Fibroblast of pulmonary artery (primary cell): ENCODE measurements at regions not wholly inside any gene's neighbourhood (a gene's known extent, or its start where the extent isn't known, plus 50 kb on each side); places are given as distances from the start of the nearest gene placed in this dataset.

Experiments
- DNase-seq: peaks from one replicate; pipeline ENCODE4 v3.0.0-alpha.2; 2010; ENCODE audit warnings: low read depth
- H3K4me3 ChIP-seq: replicated peaks from 2 replicates; pipeline ENCODE4 v1.5.1; 2011; ENCODE audit warnings: low read depth, mild to moderate bottlenecking, control low read depth, low read length, moderate library complexity
- TF ChIP-seq, protein P1 (sequence below): IDR thresholded peaks from 2 replicates; pipeline ENCODE4 v1.5.1; 2011; ENCODE audit warnings: mild to moderate bottlenecking, control low read depth, low read length, inconsistent platforms; ENCODE audit errors: missing control alignments

DNA sequence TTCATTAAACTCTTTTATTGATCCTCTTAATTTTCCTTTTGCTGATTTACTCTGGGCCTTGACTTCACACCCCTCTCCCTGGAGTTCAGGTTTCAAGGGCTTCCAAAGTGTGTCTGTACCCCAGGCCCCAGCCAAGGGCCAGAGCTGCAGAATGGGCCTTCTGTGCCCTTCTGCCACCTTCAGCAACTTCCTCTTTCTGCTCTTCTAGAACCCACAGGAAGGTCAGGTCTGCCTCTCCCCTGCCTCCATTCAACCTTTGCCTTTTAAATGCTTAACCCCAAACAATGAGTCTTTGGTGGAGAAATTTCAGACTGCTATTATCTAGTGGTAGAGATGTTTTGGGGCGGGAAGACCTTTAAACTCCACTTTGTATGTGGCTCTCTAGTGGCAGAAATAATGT is 63.1 kb downstream of the TSN start:
- DNase-seq, result no peak
- no peak overlapping the region for H3K4me3 ChIP-seq
- TF ChIP-seq, protein P1, sequence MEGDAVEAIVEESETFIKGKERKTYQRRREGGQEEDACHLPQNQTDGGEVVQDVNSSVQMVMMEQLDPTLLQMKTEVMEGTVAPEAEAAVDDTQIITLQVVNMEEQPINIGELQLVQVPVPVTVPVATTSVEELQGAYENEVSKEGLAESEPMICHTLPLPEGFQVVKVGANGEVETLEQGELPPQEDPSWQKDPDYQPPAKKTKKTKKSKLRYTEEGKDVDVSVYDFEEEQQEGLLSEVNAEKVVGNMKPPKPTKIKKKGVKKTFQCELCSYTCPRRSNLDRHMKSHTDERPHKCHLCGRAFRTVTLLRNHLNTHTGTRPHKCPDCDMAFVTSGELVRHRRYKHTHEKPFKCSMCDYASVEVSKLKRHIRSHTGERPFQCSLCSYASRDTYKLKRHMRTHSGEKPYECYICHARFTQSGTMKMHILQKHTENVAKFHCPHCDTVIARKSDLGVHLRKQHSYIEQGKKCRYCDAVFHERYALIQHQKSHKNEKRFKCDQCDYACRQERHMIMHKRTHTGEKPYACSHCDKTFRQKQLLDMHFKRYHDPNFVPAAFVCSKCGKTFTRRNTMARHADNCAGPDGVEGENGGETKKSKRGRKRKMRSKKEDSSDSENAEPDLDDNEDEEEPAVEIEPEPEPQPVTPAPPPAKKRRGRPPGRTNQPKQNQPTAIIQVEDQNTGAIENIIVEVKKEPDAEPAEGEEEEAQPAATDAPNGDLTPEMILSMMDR, result no peak

- no peak for DNase-seq
- TF ChIP-seq, protein P1, result no peak
Measured at GRCh38 chr2:121819846-121820245, 64.4 kb downstream of the TSN start.

DNA sequence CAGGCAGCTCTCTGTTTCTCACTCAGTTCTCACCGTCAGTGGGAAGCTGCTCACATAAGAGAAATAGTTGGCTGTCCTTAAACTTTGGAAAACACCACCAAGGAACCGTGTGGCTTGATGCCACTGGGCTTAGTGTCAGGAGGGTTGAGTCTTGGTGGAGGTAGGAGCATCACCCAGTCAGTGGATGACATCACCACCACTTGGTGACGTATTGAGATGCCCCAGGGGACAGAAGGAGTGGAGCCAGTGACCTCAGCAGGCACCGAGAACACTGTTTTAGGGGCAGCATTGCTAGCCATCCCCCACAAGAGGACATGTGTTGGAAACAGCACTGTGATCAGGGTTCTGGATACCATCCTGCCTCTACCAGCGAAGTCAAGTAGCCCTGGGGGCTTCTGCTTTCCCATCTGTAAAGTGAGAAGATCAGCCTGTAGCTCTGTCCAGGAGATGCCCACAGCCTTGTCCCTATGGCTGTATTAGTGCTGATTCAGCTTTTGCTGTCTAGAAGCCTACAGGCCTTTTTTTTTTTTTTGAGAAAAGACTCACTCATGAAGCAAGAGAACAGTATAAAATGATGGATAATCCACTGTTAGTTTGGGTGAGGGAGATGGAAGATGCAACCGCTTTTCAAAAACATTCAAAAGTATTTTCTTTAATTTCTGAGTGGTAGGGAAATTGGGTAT is 66.2 kb downstream of the TSN start:
- H3K4me3 ChIP-seq, result no peak overlapping the region
- TF ChIP-seq, protein P1, result no peak
- no peak for DNase-seq

More at GRCh38 chr2:121819846-121820245, 64.4 kb downstream of the TSN start:
- H3K4me3 ChIP-seq, result no peak overlapping the region

DNA sequence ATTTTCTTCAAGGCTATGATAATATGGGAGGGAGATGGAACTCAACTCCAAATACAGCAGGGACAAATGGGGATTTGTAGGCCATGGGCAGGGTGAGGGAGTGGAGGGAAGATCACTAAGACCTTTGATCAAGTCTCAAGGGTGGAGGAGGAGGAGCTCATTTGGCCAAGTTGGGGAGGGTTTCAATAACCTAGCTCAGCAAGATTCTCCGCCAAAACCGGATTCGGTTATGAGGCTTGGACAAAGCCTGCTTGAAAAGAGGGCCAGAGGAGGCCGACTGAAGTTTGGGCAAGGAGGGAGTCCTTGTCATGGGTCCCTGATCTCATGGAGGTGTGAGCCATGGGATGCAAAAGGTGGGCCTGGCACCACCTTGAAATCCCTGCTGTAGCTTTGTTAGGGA is 68.8 kb downstream of the TSN start:
- TF ChIP-seq, protein P1, result no peak
- DNase-seq, result no peak
- H3K4me3 ChIP-seq, result no peak overlapping the region

- no peak overlapping the region for H3K4me3 ChIP-seq
- TF ChIP-seq, protein P1, result no peak
- no peak for DNase-seq
Measured at GRCh38 chr2:121825003-121825950, 69.8 kb downstream of the TSN start.

DNA sequence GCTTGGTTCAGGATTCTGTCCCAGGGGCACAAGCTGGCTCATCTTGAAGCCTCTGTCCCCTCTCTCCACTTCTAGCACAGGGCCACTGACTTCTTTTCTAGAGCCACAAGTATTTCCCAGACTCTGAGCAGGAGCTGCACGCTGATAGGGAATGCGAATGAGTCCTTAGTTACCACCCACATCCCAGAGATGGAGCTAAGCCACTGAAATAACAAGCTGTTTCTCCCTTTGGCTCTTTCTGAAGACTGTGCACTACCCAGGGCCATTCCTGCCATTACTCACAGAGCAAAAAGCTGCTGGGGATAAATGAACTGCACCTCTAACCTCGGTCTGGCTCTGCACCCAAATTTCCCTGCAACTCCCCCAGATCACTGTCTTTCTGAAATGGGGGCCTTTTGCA is 70.6 kb downstream of the TSN start:
- DNase-seq, result no peak
- H3K4me3 ChIP-seq, result no peak overlapping the region
- TF ChIP-seq, protein P1, result no peak
